Stimulated activated naive B cell treated with anti-CD40 and anti-IgM and Interleukin-4, amounts not matched to agents 10 μg/mL and 1 μg/mL and 100 μg/mL, for 72 hours (primary cell): ENCODE measurements at regions not wholly inside any gene's neighbourhood (a gene's known extent, or its start where the extent isn't known, plus 50 kb on each side); places are given as distances from the start of the nearest gene placed in this dataset.

Source experiments
- ATAC-seq, 2 donors: fragments of 150-1000 bp; cut with Tn5 transposase; replicated peaks; 2 replicates each; pipeline ENCODE4 v1.10.0; 2021; ENCODE audit warnings: moderate library complexity in 1 of 2
- DNase-seq: peaks from one replicate; pipeline ENCODE4 v3.0.0; 2021
- H3K27ac Mint-ChIP-seq: one replicate; pipeline ENCODE4 v1.8.0; 2022; ENCODE audit warnings: mild to moderate bottlenecking, mixed read lengths
- H3K27me3 Mint-ChIP-seq, 2 donors: one replicate each; pipeline ENCODE4 v1.8.0; 2022; ENCODE audit warnings: mixed read lengths in 2 of 2
- H3K36me3 Mint-ChIP-seq, 2 donors: one replicate each; pipeline ENCODE4 v1.8.0; 2022; ENCODE audit warnings: mixed read lengths in 2 of 2, mild to moderate bottlenecking in 1 of 2
- H3K4me1 Mint-ChIP-seq, 2 donors: one replicate each; pipeline ENCODE4 v1.8.0; 2022; ENCODE audit warnings: mixed read lengths in 2 of 2, mild to moderate bottlenecking in 1 of 2
- H3K4me3 Mint-ChIP-seq, 2 donors: one replicate each; pipeline ENCODE4 v1.8.0; 2022; ENCODE audit warnings: mild to moderate bottlenecking in 2 of 2, mixed read lengths in 2 of 2, moderate library complexity in 1 of 2
- H3K9me3 Mint-ChIP-seq, 2 donors: one replicate each; pipeline ENCODE4 v1.8.0; 2022; ENCODE audit warnings: mixed read lengths in 2 of 2, mild to moderate bottlenecking in 1 of 2

- no peaks in the 10 kb centered on the region for H3K4me1 Mint-ChIP-seq
- no peak for DNase-seq
These were observed 338.8 kb downstream of the ANKRD7 start for GRCh38 chr7:118563311-118563710.

GRCh38 chr7:118572604-118573003, 348.1 kb downstream of the ANKRD7 start:
- no peak overlapping the region for H3K27ac Mint-ChIP-seq

More at GRCh38 chr7:118563311-118563710, 338.8 kb downstream of the ANKRD7 start:
- Mint-ChIP-seq H3K27me3 (no peaks in the 10 kb centered on the region), H3K36me3 (no peaks in the 10 kb centered on the region), H3K4me3 (no peak overlapping the region), H3K27ac (no peak overlapping the region), H3K9me3 (peaks cover 3 to 5% of the 10 kb centered on the region in 2 donors)
- ATAC-seq: no peak

GRCh38 chr7:118573085-118573484, 348.6 kb downstream of the ANKRD7 start:
- Mint-ChIP-seq H3K27me3 (no peaks in the 10 kb centered on the region), H3K4me3 (no peak overlapping the region), H3K36me3 (no peaks in the 10 kb centered on the region), H3K4me1 (no peaks in the 10 kb centered on the region), H3K27ac (no peak overlapping the region), H3K9me3 (peaks cover 0 to 2% of the 10 kb centered on the region in 2 donors)
- DNase-seq: no peak
- no peak for ATAC-seq

More at GRCh38 chr7:118572604-118573003, 348.1 kb downstream of the ANKRD7 start:
- DNase-seq (no peak), ATAC-seq (no peak)
- H3K9me3 Mint-ChIP-seq: peaks cover 0 to 2% of the 10 kb centered on the region in 2 donors
- H3K4me3 Mint-ChIP-seq: no peak overlapping the region
- no peaks in the 10 kb centered on the region for H3K4me1 Mint-ChIP-seq
- no peaks in the 10 kb centered on the region for H3K27me3 Mint-ChIP-seq
- H3K36me3 Mint-ChIP-seq: no peaks in the 10 kb centered on the region

GRCh38 chr7:118575393-118575948, 351.0 kb downstream of the ANKRD7 start:
- Mint-ChIP-seq H3K36me3 (no peaks in the 10 kb centered on the region), H3K27me3 (no peaks in the 10 kb centered on the region), H3K27ac (no peak overlapping the region), H3K4me1 (no peaks in the 10 kb centered on the region), H3K4me3 (no peak overlapping the region), H3K9me3 (peaks cover 0 to 2% of the 10 kb centered on the region in 2 donors)
- ATAC-seq (no peak), DNase-seq (no peak)

- no peaks in the 10 kb centered on the region for H3K4me1 Mint-ChIP-seq
- no peak for ATAC-seq
- H3K27me3 Mint-ChIP-seq: no peaks in the 10 kb centered on the region
- no peak for DNase-seq
- no peak overlapping the region for H3K4me3 Mint-ChIP-seq
- H3K27ac Mint-ChIP-seq: no peak overlapping the region
- peaks cover 2% of the 10 kb centered on the region in 2 donors for H3K9me3 Mint-ChIP-seq
- H3K36me3 Mint-ChIP-seq: no peaks in the 10 kb centered on the region
These were observed 356.4 kb downstream of the ANKRD7 start for GRCh38 chr7:118580743-118581382.

- Mint-ChIP-seq H3K27ac (no peak overlapping the region), H3K4me1 (no peaks in the 10 kb centered on the region), H3K9me3 (peaks cover 8 to 10% of the 10 kb centered on the region in 2 donors), H3K36me3 (no peaks in the 10 kb centered on the region), H3K27me3 (no peaks in the 10 kb centered on the region), H3K4me3 (no peak overlapping the region)
- ATAC-seq: no peak
- no peak for DNase-seq
These were observed 359.1 kb downstream of the ANKRD7 start for GRCh38 chr7:118583641-118584040.

- Mint-ChIP-seq H3K36me3 (no peaks in the 10 kb centered on the region), H3K4me3 (no peak overlapping the region), H3K27me3 (no peaks in the 10 kb centered on the region), H3K9me3 (peaks cover 13 to 19% of the 10 kb centered on the region in 2 donors), H3K27ac (no peak overlapping the region), H3K4me1 (no peaks in the 10 kb centered on the region)
- ATAC-seq (no peak), DNase-seq (no peak)
These were observed 361.7 kb downstream of the ANKRD7 start for GRCh38 chr7:118586248-118586647.

GRCh38 chr7:118590107-118590506, 365.6 kb downstream of the ANKRD7 start:
- Mint-ChIP-seq H3K27ac (no peak overlapping the region), H3K36me3 (no peaks in the 10 kb centered on the region), H3K9me3 (peaks cover 11 to 19% of the 10 kb centered on the region in 2 donors), H3K4me3 (no peak overlapping the region), H3K27me3 (no peaks in the 10 kb centered on the region), H3K4me1 (no peaks in the 10 kb centered on the region)
- ATAC-seq: peak in 1 of 2 donors; percentile 64
- DNase-seq: no peak

GRCh38 chr7:118602090-118602489, 377.6 kb downstream of the ANKRD7 start:
- no peaks in the 10 kb centered on the region for H3K9me3 Mint-ChIP-seq
- no peaks in the 10 kb centered on the region for H3K36me3 Mint-ChIP-seq
- DNase-seq (no peak), ATAC-seq (no peak)
- no peak overlapping the region for H3K4me3 Mint-ChIP-seq
- H3K4me1 Mint-ChIP-seq: no peaks in the 10 kb centered on the region
- H3K27ac Mint-ChIP-seq: no peak overlapping the region
- no peaks in the 10 kb centered on the region for H3K27me3 Mint-ChIP-seq

- DNase-seq (no peak), ATAC-seq (no peak)
- no peaks in the 10 kb centered on the region for H3K36me3 Mint-ChIP-seq
- no peaks in the 10 kb centered on the region for H3K4me1 Mint-ChIP-seq
- no peak overlapping the region for H3K27ac Mint-ChIP-seq
- H3K27me3 Mint-ChIP-seq: no peaks in the 10 kb centered on the region
- no peaks in the 10 kb centered on the region for H3K9me3 Mint-ChIP-seq
- H3K4me3 Mint-ChIP-seq: no peak overlapping the region
These were observed 382.1 kb downstream of the ANKRD7 start for GRCh38 chr7:118606602-118607001.

GRCh38 chr7:118609207-118609606, 384.7 kb downstream of the ANKRD7 start:
- no peak for DNase-seq
- Mint-ChIP-seq H3K27ac (no peak overlapping the region), H3K27me3 (no peaks in the 10 kb centered on the region), H3K4me1 (no peaks in the 10 kb centered on the region), H3K36me3 (no peaks in the 10 kb centered on the region), H3K9me3 (no peaks in the 10 kb centered on the region), H3K4me3 (no peak overlapping the region)
- peak in 1 of 2 donors; percentile 27 for ATAC-seq

GRCh38 chr7:118615681-118616080, 391.2 kb downstream of the ANKRD7 start:
- Mint-ChIP-seq H3K27ac (no peak overlapping the region), H3K4me1 (no peaks in the 10 kb centered on the region), H3K4me3 (no peak overlapping the region), H3K9me3 (peaks cover 0 to 2% of the 10 kb centered on the region in 2 donors), H3K36me3 (no peaks in the 10 kb centered on the region), H3K27me3 (no peaks in the 10 kb centered on the region)
- DNase-seq (no peak), ATAC-seq (no peak)

GRCh38 chr7:118621810-118622360, 397.4 kb downstream of the ANKRD7 start:
- Mint-ChIP-seq H3K36me3 (no peaks in the 10 kb centered on the region), H3K27me3 (no peaks in the 10 kb centered on the region), H3K9me3 (peaks cover 0 to 2% of the 10 kb centered on the region in 2 donors), H3K4me3 (no peak overlapping the region), H3K27ac (no peak overlapping the region), H3K4me1 (no peaks in the 10 kb centered on the region)
- ATAC-seq (no peak), DNase-seq (no peak)

GRCh38 chr7:118626739-118627138, 402.2 kb downstream of the ANKRD7 start:
- Mint-ChIP-seq H3K27me3 (no peaks in the 10 kb centered on the region), H3K9me3 (peaks cover 2 to 9% of the 10 kb centered on the region in 2 donors), H3K27ac (no peak overlapping the region), H3K36me3 (no peaks in the 10 kb centered on the region), H3K4me3 (no peak overlapping the region), H3K4me1 (no peaks in the 10 kb centered on the region)
- ATAC-seq: no peak
- DNase-seq: no peak

- no peak for DNase-seq
- Mint-ChIP-seq H3K36me3 (no peaks in the 10 kb centered on the region), H3K27me3 (no peaks in the 10 kb centered on the region), H3K27ac (no peak overlapping the region), H3K9me3 (peaks cover 2 to 9% of the 10 kb centered on the region in 2 donors), H3K4me3 (no peak overlapping the region), H3K4me1 (no peaks in the 10 kb centered on the region)
- no peak for ATAC-seq
These were observed 403.0 kb downstream of the ANKRD7 start for GRCh38 chr7:118627467-118627866.
